ENCODE measurements at regions not wholly inside any gene's neighbourhood (a gene's known extent, or its start where the extent isn't known, plus 50 kb on each side); places are given as distances from the start of the nearest gene placed in this dataset.
"Not testable (repeated sequence)": the region's sequence is repeated elsewhere in the genome, so short reads cannot be mapped to it uniquely, and the experiment has no call there.

DNA sequence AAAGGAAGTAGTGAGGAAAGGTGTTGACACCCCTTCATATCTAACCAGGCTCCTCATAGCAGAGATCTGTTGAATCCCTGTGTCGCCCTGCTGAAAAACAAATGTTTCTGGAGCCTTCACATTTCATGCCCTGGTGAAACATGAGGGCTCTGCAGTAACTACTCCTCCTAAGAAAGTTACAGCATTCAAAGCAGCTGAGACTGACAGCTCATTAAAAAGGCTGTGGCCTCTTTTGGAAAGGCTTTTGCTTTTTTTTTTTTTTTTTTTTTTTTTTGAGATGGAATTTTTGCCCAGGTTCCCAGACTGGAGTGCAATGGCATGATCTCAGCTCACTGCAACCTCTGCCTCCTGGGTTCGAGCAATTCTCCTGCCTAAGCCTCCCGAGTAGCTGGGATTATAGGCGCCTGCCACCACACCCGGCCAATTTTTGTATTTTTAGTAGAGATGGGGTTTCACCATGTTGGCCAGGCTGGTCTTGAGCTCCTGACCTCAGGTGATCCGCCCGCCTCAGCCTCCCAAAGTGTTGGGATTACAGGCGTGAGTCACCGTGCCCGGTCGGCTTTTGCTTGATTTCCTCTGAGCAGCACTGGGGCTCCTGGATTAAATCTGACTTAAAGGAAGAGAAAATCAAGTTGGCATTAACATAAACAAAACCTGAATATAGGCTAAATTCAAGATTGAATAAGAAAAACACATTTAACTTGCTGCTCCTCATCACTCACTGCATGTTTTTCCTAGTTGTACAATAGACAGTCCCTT, 112.9 kb downstream of the PCSK1 start:
- DNase-seq = not testable (repeated sequence)

- DNase-seq = no peak
These were observed 114.4 kb downstream of the PCSK1 start for GRCh38 chr5:96318569-96319110.

GRCh38 chr5:96317945-96318344, 115.1 kb downstream of the PCSK1 start:
- DNase-seq = no peak

DNA sequence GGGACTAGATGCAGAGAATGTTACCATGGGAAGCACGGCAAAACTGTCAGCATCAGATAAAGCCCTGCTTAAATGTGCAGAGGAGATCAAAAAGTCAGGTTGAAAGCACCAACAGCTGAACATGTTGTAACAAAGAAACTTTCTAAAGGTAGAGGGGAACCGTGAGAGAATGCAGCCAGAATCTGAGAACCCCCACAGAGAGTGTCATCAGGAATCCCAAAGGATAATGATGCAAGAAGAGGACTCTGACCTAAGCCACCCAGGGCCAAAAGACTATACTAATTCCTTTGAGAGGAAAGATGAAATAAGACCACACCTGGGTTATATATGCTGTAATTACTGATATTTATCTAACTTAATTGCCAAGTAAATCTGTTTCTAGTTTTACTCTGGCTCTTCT, 116.6 kb downstream of the PCSK1 start:
- no peak for DNase-seq

DNA sequence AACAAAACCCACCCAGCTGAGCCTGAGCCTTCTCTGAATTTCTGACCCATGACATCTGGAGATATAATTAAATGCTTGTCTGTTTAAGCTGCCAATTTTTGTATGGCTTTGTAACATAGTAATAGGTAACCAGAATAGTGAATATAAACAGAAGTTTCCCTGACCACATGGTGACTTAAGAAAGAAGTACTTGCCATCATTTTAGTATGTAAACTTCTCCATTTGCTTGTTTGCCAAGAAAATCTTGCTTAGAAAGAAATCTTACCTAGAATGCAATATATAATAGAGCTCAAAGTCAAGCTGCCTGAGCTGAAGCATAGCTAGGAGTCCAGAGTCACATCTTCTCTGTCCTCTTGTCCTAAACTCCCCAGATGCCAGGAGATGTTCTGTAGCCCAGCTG, 117.0 kb downstream of the PCSK1 start:
- DNase-seq = no peak

DNA sequence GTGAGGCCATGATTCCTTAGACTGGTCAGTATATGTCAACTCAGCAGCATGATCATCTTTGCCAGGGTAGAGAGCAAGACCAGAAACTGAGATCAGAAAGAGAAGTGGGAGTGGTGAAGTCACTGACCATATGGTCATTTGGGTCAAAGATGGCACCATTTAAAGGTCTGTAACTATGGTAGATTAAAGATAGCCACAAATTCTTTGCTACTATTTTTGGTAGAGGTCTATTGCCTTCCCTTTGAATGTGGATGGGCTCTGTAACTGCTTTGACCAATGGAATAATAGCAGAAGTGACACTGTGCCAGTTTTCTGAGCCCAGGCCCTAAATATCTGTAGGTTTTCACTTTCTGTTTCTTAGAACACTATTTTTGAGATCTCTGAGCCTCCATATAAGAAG, 117.6 kb downstream of the PCSK1 start:
- no peak for DNase-seq

DNA sequence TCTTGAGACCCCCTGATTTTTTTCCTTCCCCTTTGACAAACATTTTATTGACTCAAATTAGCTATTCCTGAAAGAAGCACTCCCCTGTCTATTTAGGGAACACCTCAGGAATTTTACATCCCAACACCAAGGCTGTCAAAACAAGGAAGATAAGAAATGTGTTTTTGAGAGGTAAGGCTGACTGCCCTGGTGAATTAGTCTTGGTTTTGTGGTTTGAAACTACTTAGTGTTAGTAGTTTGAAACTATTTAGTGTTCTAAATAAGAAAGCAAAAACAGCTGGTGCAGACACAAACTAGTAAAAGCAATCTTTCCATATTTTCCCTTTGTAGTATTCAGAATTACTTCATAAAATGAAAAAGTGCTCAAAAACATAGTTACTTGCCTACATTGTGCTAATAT, 120.7 kb downstream of the PCSK1 start:
- DNase-seq = no peak

- not testable (repeated sequence) for DNase-seq
These were observed 126.0 kb downstream of the PCSK1 start for GRCh38 chr5:96307047-96307446.

GRCh38 chr5:96302174-96302738, 130.8 kb downstream of the PCSK1 start:
- no peak for DNase-seq

- no peak for DNase-seq
These were observed 132.1 kb downstream of the PCSK1 start for GRCh38 chr5:96300976-96301375.

DNA sequence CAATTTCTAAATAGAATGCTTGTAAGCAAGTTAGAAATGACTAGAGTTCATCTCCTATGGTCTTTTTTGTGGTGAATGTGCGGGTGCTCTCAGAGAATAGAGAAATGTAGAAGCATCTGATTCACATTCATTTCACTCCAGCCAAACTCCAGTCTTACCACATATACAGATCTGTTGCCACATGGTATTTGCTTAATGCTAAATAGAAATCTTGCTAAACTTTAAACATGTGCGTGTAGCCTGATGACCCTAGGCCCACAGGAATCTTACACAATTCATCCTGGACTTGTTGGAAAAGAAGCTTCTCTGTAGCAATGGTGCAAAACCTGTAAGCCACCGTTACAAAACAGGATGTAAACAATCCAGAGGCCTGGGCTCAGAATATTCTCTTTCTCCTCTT, 135.2 kb downstream of the PCSK1 start:
- no peak for DNase-seq

- DNase-seq = no peak
These were observed 135.8 kb downstream of the PCSK1 start for GRCh38 chr5:96297290-96297689.

DNA sequence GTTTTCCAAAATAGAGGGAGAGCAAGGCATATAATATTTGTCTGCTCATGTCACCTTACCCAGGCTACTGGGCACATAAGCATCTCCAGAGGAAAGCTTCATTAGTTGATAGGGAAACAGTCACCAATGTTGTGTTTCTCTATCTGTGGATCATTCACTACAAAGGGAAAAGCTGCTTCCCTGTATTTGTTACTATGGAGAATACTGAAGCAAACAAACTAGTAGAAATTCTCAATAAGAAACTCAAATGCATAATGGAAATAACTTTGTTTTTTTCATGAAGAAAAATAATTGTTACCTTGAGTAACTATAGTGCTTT, 138.2 kb downstream of the PCSK1 start:
- DNase-seq = no peak

- DNase-seq = no peak
These were observed 138.8 kb downstream of the PCSK1 start for GRCh38 chr5:96293966-96294883.

DNA sequence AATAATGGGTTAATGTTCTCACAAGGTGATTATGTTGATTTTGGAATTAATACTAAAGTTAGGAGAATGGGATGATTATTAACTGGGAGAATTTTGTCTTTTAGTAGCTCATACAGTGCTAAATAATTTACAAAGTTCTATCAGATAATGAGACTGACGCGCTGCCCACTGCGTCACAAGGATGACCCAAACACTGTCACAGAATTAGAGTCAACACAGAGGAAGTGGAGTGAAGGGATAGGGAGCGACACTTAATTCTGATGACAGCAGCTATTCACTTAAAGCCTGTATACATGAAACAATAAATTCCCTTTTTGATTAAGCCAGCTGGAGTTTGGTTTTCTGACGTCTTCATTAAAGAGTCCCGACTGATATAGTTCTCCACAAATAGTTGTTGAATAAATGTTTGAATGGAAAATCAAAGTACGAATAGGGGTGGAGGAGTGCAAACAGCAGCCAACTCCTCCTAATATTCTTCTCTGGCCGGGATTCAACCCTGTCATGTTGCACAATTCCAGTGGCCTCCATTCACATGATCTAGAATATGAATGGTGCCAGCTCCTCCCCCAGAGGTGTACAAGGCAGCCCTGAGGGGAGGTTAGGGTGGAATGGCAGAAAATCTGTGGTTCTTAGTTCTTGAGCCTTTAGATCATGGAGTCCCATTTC, 140.3 kb downstream of the PCSK1 start:
- no peak for DNase-seq

DNA sequence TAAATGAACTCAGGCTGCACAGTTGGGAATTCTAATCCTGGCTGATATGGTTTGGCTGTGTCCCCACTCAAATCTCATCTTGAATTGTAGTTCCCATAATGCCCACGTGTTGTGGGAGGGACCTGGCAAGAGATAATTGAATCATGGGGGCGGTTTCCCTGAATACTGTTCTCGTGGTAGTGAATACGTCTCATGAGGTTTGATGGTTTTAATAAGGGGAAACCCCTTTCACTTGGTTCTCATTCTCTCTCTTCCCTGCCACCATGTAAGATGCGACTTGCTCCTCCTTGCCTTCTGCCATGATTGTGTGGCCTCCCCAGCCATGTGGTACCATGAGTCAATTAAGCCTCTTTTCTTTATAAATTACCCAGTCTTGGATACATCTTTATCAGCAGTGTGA, 143.8 kb downstream of the PCSK1 start:
- DNase-seq = not testable (repeated sequence)

DNA sequence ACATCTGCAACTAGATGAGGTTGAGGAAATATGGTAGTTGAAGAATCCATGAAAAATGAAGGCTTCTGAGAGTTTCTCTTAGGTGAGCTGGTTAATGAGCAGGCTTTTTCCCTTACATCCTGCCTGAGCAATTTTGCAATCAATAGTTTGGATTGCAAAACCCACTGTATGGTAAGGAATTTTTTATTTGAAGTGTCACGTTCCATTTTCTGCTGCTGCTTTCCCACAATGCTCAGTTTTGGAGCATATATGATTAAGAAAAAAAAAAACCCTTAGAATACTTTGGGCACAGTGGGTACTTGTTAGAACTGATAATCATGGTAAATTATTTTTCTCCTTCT, 144.2 kb downstream of the PCSK1 start:
- DNase-seq = no peak

- DNase-seq = no peak
These were observed 144.7 kb downstream of the PCSK1 start for GRCh38 chr5:96288166-96288844.

GRCh38 chr5:96287136-96287535, 145.9 kb downstream of the PCSK1 start:
- DNase-seq = no peak

DNA sequence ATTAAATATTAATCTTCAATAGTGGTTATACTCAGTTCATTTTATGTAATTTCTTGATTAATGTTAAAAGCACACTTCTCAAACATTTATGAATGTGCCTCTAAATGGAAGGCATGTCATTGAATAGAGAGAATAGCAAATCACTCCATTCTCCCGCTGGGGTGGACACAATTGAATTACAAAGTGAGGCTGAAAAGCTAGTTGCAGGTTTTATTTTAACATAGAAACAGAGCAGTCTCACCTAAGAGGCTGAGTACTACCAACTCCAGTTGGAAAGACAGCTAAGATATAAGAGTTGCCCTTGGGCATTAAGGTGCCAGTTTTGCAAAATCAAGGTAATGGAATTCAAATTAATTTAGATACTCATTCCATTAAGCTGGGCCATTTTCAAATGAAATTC, 147.2 kb downstream of the PCSK1 start:
- DNase-seq = no peak

DNA sequence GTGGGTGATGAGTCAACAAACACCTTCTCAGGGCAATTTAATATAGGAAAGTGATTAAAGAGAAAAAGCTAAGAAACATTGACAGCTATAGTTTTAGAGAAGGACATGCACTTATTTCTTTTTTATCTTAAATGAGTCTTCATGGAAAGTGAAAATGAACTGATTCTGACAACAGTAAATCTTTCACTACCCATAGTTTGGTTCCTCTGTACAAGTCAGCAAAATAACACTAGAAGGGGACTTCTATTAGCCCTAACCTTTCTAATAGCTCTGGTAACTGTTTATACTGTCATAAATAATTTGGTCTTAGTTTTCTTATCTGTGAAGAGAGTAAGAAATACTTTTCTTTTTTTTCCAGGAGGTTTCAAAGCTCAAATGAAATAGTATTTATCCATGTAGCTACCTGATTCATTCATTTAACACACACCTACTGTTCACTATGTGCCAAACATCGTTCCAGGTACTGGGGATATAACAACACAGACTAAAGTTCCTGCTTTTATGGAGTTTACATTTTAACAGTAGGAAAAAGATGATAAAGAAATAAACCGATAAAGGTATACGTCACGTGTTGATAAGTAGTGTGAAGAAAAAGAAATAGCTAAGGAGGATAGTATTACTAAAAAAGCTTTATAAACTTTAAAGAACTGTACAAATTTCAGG, 148.2 kb downstream of the PCSK1 start:
- DNase-seq = no peak

DNA sequence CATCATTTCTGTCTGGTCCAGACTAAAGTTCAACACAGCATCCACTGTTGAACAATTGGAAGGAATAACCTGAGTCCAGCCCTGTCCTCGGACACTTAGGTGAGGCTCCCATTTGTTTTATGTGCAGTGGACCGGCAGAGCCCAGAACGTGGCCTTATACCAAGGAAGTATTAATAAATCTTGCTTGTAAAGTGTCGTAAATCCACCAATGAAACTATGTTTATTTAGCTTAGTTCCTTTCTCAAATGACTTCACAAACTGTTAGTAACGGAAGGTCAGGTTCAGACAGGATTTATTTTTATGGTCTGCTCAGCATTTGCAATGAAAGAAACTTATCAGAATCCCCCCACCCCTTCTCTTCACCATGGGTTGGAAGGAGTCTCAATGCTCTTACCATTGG, 149.5 kb downstream of the PCSK1 start:
- no peak for DNase-seq
